Activated CD8-positive, alpha-beta T cell treated with anti-CD3 and anti-CD28 coated beads, Interleukin-2, amount 10 ng/mL, durations not matched to agents 7 days and 5 days (primary cell): ENCODE measurements at regions not wholly inside any gene's neighbourhood (a gene's known extent, or its start where the extent isn't known, plus 50 kb on each side); places are given as distances from the start of the nearest gene placed in this dataset.

Source experiments
- ATAC-seq: fragments of 150-1000 bp; cut with Tn5 transposase; one replicate; pipeline ENCODE4 v1.10.0; 2021; ENCODE audit warnings: moderate library complexity
- CTCF ChIA-PET: fragments of 350-600 bp; sonication (Branson Sonifier 250); formaldehyde crosslinking; loops from one replicate; lab custom pipeline; 2021; ENCODE audit warnings: antibody characterized with exemption; lab: Charles Lee
- POLR2A ChIA-PET: fragments of 350-600 bp; sonication (Branson Sonifier 250); formaldehyde crosslinking; loops from one replicate; lab custom pipeline; 2021; ENCODE audit warnings: antibody characterized with exemption; lab: Charles Lee
- DNase-seq: peaks from one replicate; pipeline ENCODE4 v3.0.0-alpha.2; 2020
- H3K27ac Mint-ChIP-seq: one replicate; pipeline ENCODE4 v1.8.0; 2021; ENCODE audit warnings: mild to moderate bottlenecking, mixed read lengths
- H3K27me3 Mint-ChIP-seq: one replicate; pipeline ENCODE4 v1.8.0; 2021; ENCODE audit warnings: low read depth, mixed read lengths
- H3K36me3 Mint-ChIP-seq: one replicate; pipeline ENCODE4 v1.8.0; 2021; ENCODE audit warnings: low read depth, mixed read lengths
- H3K4me1 Mint-ChIP-seq: one replicate; pipeline ENCODE4 v1.8.0; 2021; ENCODE audit warnings: low read depth, mixed read lengths
- H3K4me3 Mint-ChIP-seq: one replicate; pipeline ENCODE4 v1.8.0; 2021; ENCODE audit warnings: mild to moderate bottlenecking, mixed read lengths
- H3K9me3 Mint-ChIP-seq: one replicate; pipeline ENCODE4 v1.8.0; 2022; ENCODE audit warnings: mixed read lengths; ENCODE audit not compliant: insufficient read depth

GRCh38 chr4:170666909-170667308 lies 577.2 kb upstream of the AADAT start:
- Mint-ChIP-seq H3K4me3 (no peak overlapping the region), H3K27ac (no peak overlapping the region), H3K9me3 (no peaks in the 10 kb centered on the region), H3K36me3 (no peaks in the 10 kb centered on the region), H3K4me1 (no peaks in the 10 kb centered on the region), H3K27me3 (no peaks in the 10 kb centered on the region)
- ATAC-seq (no peak), DNase-seq (no peak)
- ChIA-PET POLR2A (no interaction called here), CTCF (no interaction called here)

- H3K27me3 Mint-ChIP-seq = no peaks in the 10 kb centered on the region
- no peaks in the 10 kb centered on the region for H3K9me3 Mint-ChIP-seq
- H3K27ac Mint-ChIP-seq = no peak overlapping the region
- no peaks in the 10 kb centered on the region for H3K36me3 Mint-ChIP-seq
- no peak overlapping the region for H3K4me3 Mint-ChIP-seq
- CTCF ChIA-PET = no interaction called here
- no peaks in the 10 kb centered on the region for H3K4me1 Mint-ChIP-seq
- POLR2A ChIA-PET = no interaction called here
- DNase-seq = no peak
- no peak for ATAC-seq
Measured at GRCh38 chr4:170662250-170662649, 572.5 kb upstream of the AADAT start.

- H3K9me3 Mint-ChIP-seq = peaks cover 4% of the 10 kb centered on the region
- ATAC-seq = no peak
Measured at GRCh38 chr4:170657761-170658160, 568.0 kb upstream of the AADAT start.

GRCh38 chr4:170656506-170656905 lies 566.8 kb upstream of the AADAT start:
- ATAC-seq (no peak), DNase-seq (no peak)
- Mint-ChIP-seq H3K27me3 (no peaks in the 10 kb centered on the region), H3K36me3 (no peaks in the 10 kb centered on the region), H3K4me1 (no peaks in the 10 kb centered on the region), H3K27ac (no peak overlapping the region), H3K4me3 (no peak overlapping the region), H3K9me3 (peaks cover 8% of the 10 kb centered on the region)
- POLR2A ChIA-PET = no interaction called here
- CTCF ChIA-PET = no interaction called here

More at GRCh38 chr4:170657761-170658160, 568.0 kb upstream of the AADAT start:
- no peaks in the 10 kb centered on the region for H3K4me1 Mint-ChIP-seq
- no peak for DNase-seq
- H3K27me3 Mint-ChIP-seq = no peaks in the 10 kb centered on the region
- no peaks in the 10 kb centered on the region for H3K36me3 Mint-ChIP-seq
- ChIA-PET CTCF (no interaction called here), POLR2A (no interaction called here)
- no peak overlapping the region for H3K27ac Mint-ChIP-seq
- no peak overlapping the region for H3K4me3 Mint-ChIP-seq

GRCh38 chr4:170652571-170652970 lies 562.8 kb upstream of the AADAT start:
- Mint-ChIP-seq H3K4me3 (no peak overlapping the region), H3K9me3 (peaks cover 8% of the 10 kb centered on the region), H3K27me3 (no peaks in the 10 kb centered on the region), H3K27ac (no peak overlapping the region), H3K4me1 (no peaks in the 10 kb centered on the region), H3K36me3 (no peaks in the 10 kb centered on the region)
- ChIA-PET POLR2A (no interaction called here), CTCF (no interaction called here)
- DNase-seq (no peak), ATAC-seq (no peak)

GRCh38 chr4:170651786-170652185 lies 562.0 kb upstream of the AADAT start:
- no peaks in the 10 kb centered on the region for H3K4me1 Mint-ChIP-seq
- POLR2A ChIA-PET = no interaction called here
- no peaks in the 10 kb centered on the region for H3K36me3 Mint-ChIP-seq
- DNase-seq (no peak), ATAC-seq (no peak)
- H3K9me3 Mint-ChIP-seq = peaks cover 8% of the 10 kb centered on the region
- H3K27ac Mint-ChIP-seq = no peak overlapping the region
- CTCF ChIA-PET = no interaction called here
- H3K27me3 Mint-ChIP-seq = no peaks in the 10 kb centered on the region
- no peak overlapping the region for H3K4me3 Mint-ChIP-seq

- DNase-seq = no peak
- POLR2A ChIA-PET = no interaction called here
- no peak overlapping the region for H3K27ac Mint-ChIP-seq
- peaks cover 19% of the 10 kb centered on the region for H3K9me3 Mint-ChIP-seq
- ATAC-seq = no peak
- CTCF ChIA-PET = no interaction called here
- H3K4me3 Mint-ChIP-seq = no peak overlapping the region
- no peaks in the 10 kb centered on the region for H3K4me1 Mint-ChIP-seq
- H3K36me3 Mint-ChIP-seq = no peaks in the 10 kb centered on the region
- H3K27me3 Mint-ChIP-seq = no peaks in the 10 kb centered on the region
Measured at GRCh38 chr4:170627418-170627817, 537.7 kb upstream of the AADAT start.

GRCh38 chr4:170623899-170624298 lies 534.1 kb upstream of the AADAT start:
- POLR2A ChIA-PET = no interaction called here
- Mint-ChIP-seq H3K27me3 (no peaks in the 10 kb centered on the region), H3K4me1 (no peaks in the 10 kb centered on the region), H3K27ac (no peak overlapping the region), H3K4me3 (no peak overlapping the region), H3K36me3 (no peaks in the 10 kb centered on the region), H3K9me3 (peaks cover 4% of the 10 kb centered on the region)
- CTCF ChIA-PET = no interaction called here
- ATAC-seq (no peak), DNase-seq (no peak)

- ChIA-PET CTCF (no interaction called here), POLR2A (no interaction called here)
- no peaks in the 10 kb centered on the region for H3K9me3 Mint-ChIP-seq
- no peaks in the 10 kb centered on the region for H3K36me3 Mint-ChIP-seq
- H3K4me3 Mint-ChIP-seq = no peak overlapping the region
- no peaks in the 10 kb centered on the region for H3K27me3 Mint-ChIP-seq
- no peak for DNase-seq
- ATAC-seq = no peak
- H3K4me1 Mint-ChIP-seq = no peaks in the 10 kb centered on the region
- H3K27ac Mint-ChIP-seq = no peak overlapping the region
Measured at GRCh38 chr4:170610434-170610833, 520.7 kb upstream of the AADAT start.

- ATAC-seq = no peak
- Mint-ChIP-seq H3K4me1 (no peaks in the 10 kb centered on the region), H3K27me3 (no peaks in the 10 kb centered on the region), H3K4me3 (no peak overlapping the region), H3K36me3 (no peaks in the 10 kb centered on the region), H3K27ac (no peak overlapping the region), H3K9me3 (peaks cover 4% of the 10 kb centered on the region)
- ChIA-PET CTCF (no interaction called here), POLR2A (no interaction called here)
- no peak for DNase-seq
Measured at GRCh38 chr4:170599894-170600293, 510.1 kb upstream of the AADAT start.

- no peaks in the 10 kb centered on the region for H3K36me3 Mint-ChIP-seq
- no peaks in the 10 kb centered on the region for H3K27me3 Mint-ChIP-seq
- no peak overlapping the region for H3K27ac Mint-ChIP-seq
- no peak for DNase-seq
- H3K4me1 Mint-ChIP-seq = no peaks in the 10 kb centered on the region
- no peak overlapping the region for H3K4me3 Mint-ChIP-seq
- ATAC-seq = no peak
- no peaks in the 10 kb centered on the region for H3K9me3 Mint-ChIP-seq
- CTCF ChIA-PET = no interaction called here
- POLR2A ChIA-PET = no interaction called here
Measured at GRCh38 chr4:170591076-170591475, 501.3 kb upstream of the AADAT start.

GRCh38 chr4:170589597-170590191 lies 499.9 kb upstream of the AADAT start:
- ChIA-PET POLR2A (no interaction called here), CTCF (no interaction called here)
- H3K27me3 Mint-ChIP-seq = no peaks in the 10 kb centered on the region
- no peaks in the 10 kb centered on the region for H3K36me3 Mint-ChIP-seq
- no peak overlapping the region for H3K27ac Mint-ChIP-seq
- no peak overlapping the region for H3K4me3 Mint-ChIP-seq
- ATAC-seq = no peak
- H3K4me1 Mint-ChIP-seq = no peaks in the 10 kb centered on the region
- H3K9me3 Mint-ChIP-seq = no peaks in the 10 kb centered on the region
- DNase-seq = no peak

- ChIA-PET POLR2A (no interaction called here), CTCF (no interaction called here)
- Mint-ChIP-seq H3K36me3 (no peaks in the 10 kb centered on the region), H3K27ac (no peak overlapping the region), H3K4me1 (no peaks in the 10 kb centered on the region), H3K4me3 (no peak overlapping the region), H3K9me3 (peaks cover 20% of the 10 kb centered on the region), H3K27me3 (no peaks in the 10 kb centered on the region)
- DNase-seq = no peak
- no peak for ATAC-seq
Measured at GRCh38 chr4:170581969-170582368, 492.2 kb upstream of the AADAT start.
